ENCODE measurements at regions not wholly inside any gene's neighbourhood (a gene's known extent, or its start where the extent isn't known, plus 50 kb on each side); places are given as distances from the start of the nearest gene placed in this dataset.
"Not testable (repeated sequence)": the region's sequence is repeated elsewhere in the genome, so short reads cannot be mapped to it uniquely, and the experiment has no call there.

DNA sequence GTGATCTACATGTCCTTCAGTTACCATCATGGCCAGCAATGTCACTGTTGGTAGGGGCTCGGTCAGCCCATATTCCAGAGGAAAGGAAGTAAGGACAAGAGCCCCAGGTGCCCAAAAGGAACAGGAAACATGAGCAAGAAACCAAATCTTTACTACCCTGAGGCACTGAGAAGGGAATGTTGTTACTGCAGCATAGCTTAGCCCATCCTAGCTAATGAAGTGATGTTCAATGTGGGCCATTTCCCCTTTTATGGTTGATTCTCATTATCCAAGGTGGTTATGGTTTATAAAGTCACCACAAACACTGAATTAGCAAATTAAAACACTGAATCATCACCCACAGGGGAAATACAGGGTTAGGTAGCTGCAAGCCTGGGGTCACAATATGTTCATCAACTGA lies 88.4 kb upstream of the C10orf90 start:
- H3K36me3 Mint-ChIP-seq = no peaks in the 10 kb centered on the region
- peak overlapping the region in 1 of 3 donors; percentile 21 for H3K27ac Mint-ChIP-seq
- H3K4me1 Mint-ChIP-seq = no peaks in the 10 kb centered on the region
- H3K27me3 Mint-ChIP-seq = no peaks in the 10 kb centered on the region
- H3K4me3 Mint-ChIP-seq = no peak overlapping the region
- H3K9me3 Mint-ChIP-seq = peaks cover under 1 to 5% (median 3%) of the 10 kb centered on the region in 3 donors

DNA sequence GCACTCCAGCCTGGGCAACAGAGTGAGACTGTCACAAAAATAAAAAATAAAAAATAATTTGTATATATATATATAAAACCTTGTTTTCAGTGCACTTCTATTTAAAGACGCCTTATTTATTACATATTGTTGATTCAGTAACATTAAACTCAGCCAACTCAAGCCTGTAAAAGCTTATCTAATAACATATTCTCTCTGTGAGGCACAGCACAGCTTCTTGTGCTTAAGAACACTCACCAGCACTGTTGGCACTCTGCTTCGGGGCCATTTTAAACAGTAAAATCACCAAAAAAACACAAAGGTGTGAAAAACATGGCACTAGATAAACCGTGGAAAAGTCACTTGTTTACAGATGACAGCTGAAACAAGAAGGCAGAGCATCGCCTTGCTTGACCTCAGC lies 89.0 kb upstream of the C10orf90 start:
- Mint-ChIP-seq H3K4me1 (no peaks in the 10 kb centered on the region), H3K27ac (no peak overlapping the region), H3K36me3 (no peaks in the 10 kb centered on the region), H3K27me3 (no peaks in the 10 kb centered on the region), H3K9me3 (peaks cover 6 to 7% (median 7%) of the 10 kb centered on the region in 3 donors), H3K4me3 (no peak overlapping the region)

DNA sequence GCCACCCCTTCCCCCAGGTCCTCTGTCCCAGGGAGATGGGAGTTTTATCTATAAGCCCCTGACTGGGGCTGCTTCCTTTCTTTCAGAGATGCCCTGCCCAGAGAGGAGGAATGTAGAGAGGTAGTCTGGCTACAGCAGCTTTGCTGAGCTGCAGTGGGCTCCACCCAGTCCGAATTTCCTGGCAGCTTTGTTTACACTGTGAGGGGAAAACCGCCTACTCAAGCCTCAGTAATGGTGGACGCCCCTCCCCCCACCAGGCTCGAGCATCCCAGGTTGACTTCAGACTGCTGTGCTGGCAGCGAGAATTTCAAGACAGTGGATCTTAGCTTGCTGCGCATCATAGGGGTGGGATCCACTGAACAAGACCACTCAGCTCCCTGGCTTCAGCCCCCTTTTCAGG lies 96.2 kb upstream of the C10orf90 start:
- H3K27me3 Mint-ChIP-seq, H3K36me3 Mint-ChIP-seq, H3K4me3 Mint-ChIP-seq, H3K27ac Mint-ChIP-seq, H3K4me1 Mint-ChIP-seq: not testable (repeated sequence)
- H3K9me3 Mint-ChIP-seq = peaks cover 7 to 10% (median 10%) of the 10 kb centered on the region in 3 donors

DNA sequence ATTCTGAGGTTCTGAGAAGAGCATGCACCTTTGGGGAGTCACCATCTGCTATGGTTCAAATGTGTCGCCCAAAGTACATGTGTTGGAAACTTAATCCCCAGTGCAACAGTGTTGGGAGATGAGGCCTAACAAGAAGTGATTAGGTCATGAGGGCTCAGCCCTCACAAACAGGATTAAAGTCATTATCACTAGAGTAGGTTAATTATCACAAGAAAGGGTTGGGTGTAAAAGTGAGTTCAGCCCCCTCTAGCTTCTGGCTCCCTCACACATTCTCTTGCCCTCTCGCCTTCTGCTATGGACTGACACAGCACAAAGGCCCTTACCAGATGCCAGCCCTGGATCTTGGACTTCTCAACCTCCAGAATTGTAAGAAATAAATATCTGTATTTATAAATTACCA lies 100.3 kb upstream of the C10orf90 start:
- H3K36me3 Mint-ChIP-seq = peaks cover 2% of the 10 kb centered on the region
- H3K9me3 Mint-ChIP-seq = no peaks in the 10 kb centered on the region

DNA sequence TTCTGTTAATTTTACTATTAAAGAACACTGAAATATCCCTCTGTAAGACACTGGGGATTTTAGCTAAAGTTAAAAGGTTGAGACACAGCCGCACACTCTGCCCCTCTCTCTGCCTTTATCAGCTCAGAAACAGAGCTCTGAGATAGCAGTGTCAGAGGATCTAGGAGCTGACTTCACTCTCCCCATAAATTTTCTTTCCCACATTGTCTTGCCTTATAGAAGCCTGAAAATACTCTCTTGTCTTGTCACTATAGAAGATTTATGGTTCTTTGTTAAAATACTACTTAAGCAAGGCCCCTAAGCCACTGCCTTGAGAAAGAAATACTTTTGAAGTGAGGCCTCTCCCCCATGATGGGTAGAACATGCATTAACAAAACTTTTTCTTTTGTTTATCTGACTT lies 105.7 kb upstream of the C10orf90 start:
- no peaks in the 10 kb centered on the region for H3K27me3 Mint-ChIP-seq
- H3K9me3 Mint-ChIP-seq = no peaks in the 10 kb centered on the region
- H3K4me1 Mint-ChIP-seq = no peaks in the 10 kb centered on the region
- no peak overlapping the region for H3K4me3 Mint-ChIP-seq
- H3K36me3 Mint-ChIP-seq = no peaks in the 10 kb centered on the region
- H3K27ac Mint-ChIP-seq = no peak overlapping the region

More for the DNA sequence above, 100.3 kb upstream of the C10orf90 start:
- Mint-ChIP-seq H3K27me3 (no peaks in the 10 kb centered on the region), H3K4me1 (no peaks in the 10 kb centered on the region), H3K27ac (no peak overlapping the region), H3K4me3 (no peak overlapping the region)

DNA sequence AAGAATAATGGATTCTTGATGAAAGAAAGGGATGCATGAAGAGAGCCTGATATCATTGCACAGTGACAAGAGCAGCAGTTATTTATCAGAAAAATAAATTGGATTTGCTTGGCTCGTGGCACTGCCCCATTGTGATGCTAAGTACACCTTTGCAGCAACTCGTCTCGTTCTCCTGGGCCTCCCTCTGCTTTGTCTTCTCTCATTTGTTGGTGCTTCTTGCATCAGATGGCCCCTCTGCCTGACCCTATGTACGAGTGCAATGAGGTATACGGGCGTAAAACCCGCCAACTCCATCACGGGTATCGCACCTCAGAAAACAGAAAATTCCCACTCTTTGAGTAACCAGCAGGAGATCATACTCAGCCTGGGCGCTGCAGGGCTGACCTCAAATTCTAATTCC lies 107.2 kb upstream of the C10orf90 start:
- no peak overlapping the region for H3K27ac Mint-ChIP-seq
- H3K36me3 Mint-ChIP-seq = no peaks in the 10 kb centered on the region
- no peaks in the 10 kb centered on the region for H3K9me3 Mint-ChIP-seq
- no peaks in the 10 kb centered on the region for H3K27me3 Mint-ChIP-seq
- H3K4me1 Mint-ChIP-seq = no peaks in the 10 kb centered on the region
- no peak overlapping the region for H3K4me3 Mint-ChIP-seq

DNA sequence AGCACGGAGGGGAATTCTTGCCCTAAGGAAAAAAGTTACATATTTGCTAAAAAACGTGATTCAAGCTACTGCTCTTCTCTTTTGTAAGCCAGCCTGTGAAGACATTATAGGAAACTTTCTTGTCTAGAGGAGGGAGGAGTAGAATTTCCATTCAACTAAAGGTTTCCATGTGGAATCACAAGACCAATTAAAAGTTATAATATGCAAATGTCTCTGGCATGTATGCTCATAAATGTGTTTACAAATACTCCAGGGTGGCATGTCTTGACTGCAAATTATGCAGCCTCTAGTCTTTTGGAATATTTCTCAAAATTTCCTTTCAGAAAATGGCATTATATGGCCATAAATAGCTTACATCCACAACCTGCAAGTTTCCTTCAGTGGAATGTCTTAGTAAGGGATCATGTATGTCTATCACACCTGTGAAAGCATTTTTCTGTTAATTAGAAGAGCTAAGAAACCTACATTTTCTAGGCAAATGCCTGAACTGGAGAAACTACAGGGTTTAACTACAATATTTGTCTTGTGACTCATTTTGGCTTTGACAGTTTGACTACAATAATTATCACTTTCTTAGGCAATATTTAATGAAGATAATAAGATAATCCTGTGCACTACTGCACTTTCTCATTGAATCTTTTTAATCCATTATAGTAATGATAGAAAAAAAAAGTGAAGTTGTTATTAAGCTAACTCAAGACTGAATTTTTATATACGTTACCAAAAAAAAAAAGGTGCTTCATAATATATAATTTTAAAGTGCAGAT lies 111.1 kb upstream of the C10orf90 start:
- no peaks in the 10 kb centered on the region for H3K36me3 Mint-ChIP-seq
- no peak overlapping the region for H3K27ac Mint-ChIP-seq
- no peaks in the 10 kb centered on the region for H3K4me1 Mint-ChIP-seq
- peaks cover 0 to 1% (median 0%) of the 10 kb centered on the region in 3 donors for H3K9me3 Mint-ChIP-seq
- no peaks in the 10 kb centered on the region for H3K27me3 Mint-ChIP-seq
- no peak overlapping the region for H3K4me3 Mint-ChIP-seq

DNA sequence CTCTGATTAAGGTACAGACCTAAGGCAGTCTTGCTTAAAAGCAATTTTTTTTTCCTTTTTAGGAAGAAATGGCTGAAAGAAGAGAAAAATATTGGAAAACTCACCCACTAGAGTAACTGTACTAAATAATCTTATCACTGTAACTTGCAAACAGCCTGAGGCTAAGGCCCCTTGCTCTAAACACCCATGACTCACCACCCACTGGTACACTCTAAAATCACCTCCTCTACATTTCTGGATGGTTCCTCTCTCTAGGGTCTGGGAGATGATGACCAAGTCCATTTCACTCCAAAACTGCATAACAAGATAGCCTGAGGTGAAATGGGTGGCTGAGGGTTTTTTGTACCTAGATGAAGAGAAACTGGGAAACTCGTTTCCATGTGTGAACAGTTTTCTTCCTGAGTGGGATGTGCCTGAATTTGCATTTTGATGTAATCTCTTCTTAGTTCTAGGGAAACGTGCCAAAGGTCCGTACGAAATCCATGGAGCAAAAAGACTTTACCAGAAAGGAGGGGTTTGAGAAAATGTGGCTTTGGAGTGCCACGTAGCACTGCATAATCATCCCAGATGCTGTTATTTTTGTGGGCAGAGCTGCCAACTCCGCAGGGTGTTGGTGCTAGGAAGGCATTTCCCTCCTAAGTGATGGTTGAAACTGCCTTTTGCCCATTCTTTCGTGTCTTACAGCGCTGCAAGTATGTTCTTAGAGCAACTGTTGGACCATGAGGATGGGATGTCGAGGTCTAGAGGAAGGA lies 113.5 kb upstream of the C10orf90 start:
- Mint-ChIP-seq H3K36me3 (no peaks in the 10 kb centered on the region), H3K27me3 (no peaks in the 10 kb centered on the region), H3K4me1 (no peaks in the 10 kb centered on the region), H3K4me3 (no peak overlapping the region), H3K9me3 (peaks cover 0 to 1% (median 0%) of the 10 kb centered on the region in 3 donors), H3K27ac (no peak overlapping the region)

DNA sequence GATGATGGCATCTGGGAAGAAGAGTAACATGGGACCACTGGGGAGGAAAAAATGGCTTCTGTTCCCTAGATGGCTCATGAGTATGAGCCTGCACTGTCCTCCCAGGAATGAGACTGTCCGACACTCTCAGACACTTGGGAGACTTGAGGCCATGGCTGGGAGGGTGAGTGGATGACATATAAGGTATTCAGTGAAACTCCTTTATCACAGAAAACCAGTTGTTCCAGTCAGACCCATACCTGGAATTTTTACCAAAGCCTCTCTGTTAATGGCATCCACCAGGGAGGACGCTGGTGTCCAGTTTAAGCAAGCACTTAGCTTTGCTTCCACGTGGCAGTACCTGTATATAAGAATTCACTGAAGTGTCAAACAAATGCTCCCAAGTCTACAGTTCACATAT lies 116.7 kb upstream of the C10orf90 start:
- no peak overlapping the region for H3K4me3 Mint-ChIP-seq
- H3K27ac Mint-ChIP-seq = no peak overlapping the region
- no peaks in the 10 kb centered on the region for H3K27me3 Mint-ChIP-seq
- H3K36me3 Mint-ChIP-seq = peaks cover 1% of the 10 kb centered on the region
- H3K4me1 Mint-ChIP-seq = no peaks in the 10 kb centered on the region
- H3K9me3 Mint-ChIP-seq = peaks cover 0 to 5% (median 1%) of the 10 kb centered on the region in 3 donors

DNA sequence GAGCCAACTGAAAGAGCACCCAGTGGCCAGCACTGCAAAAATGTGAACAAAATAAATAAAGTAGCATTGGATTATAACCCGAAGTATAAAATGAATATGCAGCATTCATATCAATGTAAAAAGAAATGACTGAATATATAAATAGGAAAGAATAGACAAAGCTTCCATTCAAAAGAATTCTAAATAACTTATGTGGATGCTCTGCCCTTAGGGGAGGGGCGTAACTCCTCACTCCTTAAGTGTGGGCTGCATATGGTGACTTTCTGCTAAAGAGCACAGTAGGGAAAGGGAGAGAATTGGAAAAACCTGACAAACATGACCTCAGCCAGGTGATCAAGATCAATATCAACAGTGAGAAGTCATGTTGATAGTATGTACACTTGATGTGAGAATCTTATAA lies 109.9 kb upstream of the DOCK1 start:
- H3K9me3 Mint-ChIP-seq = peaks cover 2 to 24% (median 12%) of the 10 kb centered on the region in 3 donors
- no peaks in the 10 kb centered on the region for H3K4me1 Mint-ChIP-seq
- no peaks in the 10 kb centered on the region for H3K36me3 Mint-ChIP-seq
- H3K27me3 Mint-ChIP-seq = no peaks in the 10 kb centered on the region
- H3K27ac Mint-ChIP-seq = no peak overlapping the region
- no peak overlapping the region for H3K4me3 Mint-ChIP-seq

DNA sequence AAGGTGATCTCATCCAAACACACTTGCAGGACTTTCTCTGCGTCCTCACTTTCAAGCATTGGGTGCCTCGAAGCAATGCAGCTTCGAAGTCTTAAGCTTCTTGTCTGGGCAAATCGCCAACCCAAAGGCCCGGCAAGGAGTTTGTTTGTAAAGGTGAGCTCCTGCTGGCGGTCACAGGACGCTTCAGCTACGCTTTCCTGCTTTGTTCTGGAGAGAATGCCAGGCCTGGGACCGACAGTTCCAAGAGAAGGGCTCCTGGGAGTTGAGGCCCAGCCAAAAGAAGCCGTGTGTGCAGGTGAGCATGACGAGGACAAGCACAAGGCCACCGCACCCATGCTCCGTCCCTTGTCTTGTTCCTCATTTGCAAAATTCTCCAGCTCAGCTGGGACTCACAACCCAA lies 106.6 kb upstream of the DOCK1 start:
- no peak overlapping the region for H3K4me3 Mint-ChIP-seq
- H3K4me1 Mint-ChIP-seq = no peaks in the 10 kb centered on the region
- no peaks in the 10 kb centered on the region for H3K36me3 Mint-ChIP-seq
- H3K27ac Mint-ChIP-seq = no peak overlapping the region
- H3K27me3 Mint-ChIP-seq = no peaks in the 10 kb centered on the region
- H3K9me3 Mint-ChIP-seq = peaks cover 2 to 17% (median 14%) of the 10 kb centered on the region in 3 donors

DNA sequence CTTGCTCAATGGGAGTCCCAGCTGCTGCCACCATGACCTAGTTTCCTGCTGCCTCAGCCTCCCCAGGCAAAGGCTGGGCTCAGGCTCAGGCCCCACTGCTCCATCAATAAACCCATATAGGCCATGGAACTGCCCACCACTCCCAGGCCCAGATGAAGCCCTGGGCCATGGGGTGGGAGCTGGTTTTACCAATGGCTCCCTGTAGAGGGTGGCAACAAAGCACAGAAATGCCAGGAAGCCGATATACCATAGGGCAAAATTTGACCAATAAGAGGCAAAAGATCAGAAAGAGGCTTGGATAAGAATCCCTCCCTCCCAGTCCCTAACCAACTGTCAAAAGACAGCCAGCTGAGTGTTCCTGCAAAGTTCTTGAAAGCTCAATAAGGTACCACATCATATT lies 101.8 kb upstream of the DOCK1 start:
- Mint-ChIP-seq H3K9me3 (peaks cover 3 to 8% (median 4%) of the 10 kb centered on the region in 3 donors), H3K4me1 (no peaks in the 10 kb centered on the region)

DNA sequence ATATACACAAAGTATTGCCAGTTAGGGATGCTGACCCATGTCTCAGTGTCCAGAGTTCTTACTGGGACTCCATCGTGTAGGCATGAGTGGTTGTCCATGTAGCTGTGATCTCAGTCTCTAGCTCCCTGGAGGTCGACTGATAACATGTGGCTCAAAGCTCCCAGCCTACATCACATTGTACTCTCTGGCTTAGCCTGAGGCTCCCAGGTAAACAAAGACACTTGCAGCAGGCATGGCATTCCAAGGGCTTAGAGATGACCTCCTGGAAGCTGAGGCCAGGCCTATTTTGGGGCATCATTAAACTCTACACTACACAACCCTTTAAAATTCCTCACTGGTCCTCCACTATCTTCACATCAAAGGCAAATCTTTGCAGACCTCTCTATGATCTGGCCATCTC lies 100.8 kb upstream of the DOCK1 start:
- H3K27me3 Mint-ChIP-seq = no peaks in the 10 kb centered on the region
- H3K9me3 Mint-ChIP-seq = peaks cover 0 to 8% (median 7%) of the 10 kb centered on the region in 3 donors
- no peak overlapping the region for H3K27ac Mint-ChIP-seq
- H3K4me1 Mint-ChIP-seq = no peaks in the 10 kb centered on the region
- no peak overlapping the region for H3K4me3 Mint-ChIP-seq
- no peaks in the 10 kb centered on the region for H3K36me3 Mint-ChIP-seq

More for the DNA sequence above, 101.8 kb upstream of the DOCK1 start:
- no peak overlapping the region for H3K27ac Mint-ChIP-seq
- no peak overlapping the region for H3K4me3 Mint-ChIP-seq
- H3K36me3 Mint-ChIP-seq = no peaks in the 10 kb centered on the region
- no peaks in the 10 kb centered on the region for H3K27me3 Mint-ChIP-seq

DNA sequence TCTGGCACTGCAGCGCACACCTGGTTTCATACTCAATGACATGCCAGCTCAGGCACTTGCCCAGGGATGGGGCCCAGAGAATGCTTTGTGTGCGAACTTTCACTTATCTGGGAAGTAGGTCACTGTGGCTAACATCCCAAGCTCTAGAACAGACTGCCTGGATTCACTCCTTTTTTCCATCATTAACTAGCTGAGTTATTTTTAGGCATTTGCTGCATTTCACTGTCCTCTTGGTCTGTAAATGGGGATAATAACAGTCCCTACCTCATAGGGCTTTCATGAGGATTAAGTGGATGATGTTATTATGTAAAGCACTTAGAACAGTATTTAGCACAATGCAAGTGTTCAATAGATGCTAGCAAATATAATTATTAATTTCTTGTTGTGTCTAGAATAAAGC lies 98.7 kb upstream of the DOCK1 start:
- Mint-ChIP-seq H3K36me3 (no peaks in the 10 kb centered on the region), H3K4me3 (no peak overlapping the region), H3K27ac (no peak overlapping the region), H3K27me3 (no peaks in the 10 kb centered on the region), H3K4me1 (no peaks in the 10 kb centered on the region), H3K9me3 (peaks cover 3 to 8% (median 8%) of the 10 kb centered on the region in 3 donors)

DNA sequence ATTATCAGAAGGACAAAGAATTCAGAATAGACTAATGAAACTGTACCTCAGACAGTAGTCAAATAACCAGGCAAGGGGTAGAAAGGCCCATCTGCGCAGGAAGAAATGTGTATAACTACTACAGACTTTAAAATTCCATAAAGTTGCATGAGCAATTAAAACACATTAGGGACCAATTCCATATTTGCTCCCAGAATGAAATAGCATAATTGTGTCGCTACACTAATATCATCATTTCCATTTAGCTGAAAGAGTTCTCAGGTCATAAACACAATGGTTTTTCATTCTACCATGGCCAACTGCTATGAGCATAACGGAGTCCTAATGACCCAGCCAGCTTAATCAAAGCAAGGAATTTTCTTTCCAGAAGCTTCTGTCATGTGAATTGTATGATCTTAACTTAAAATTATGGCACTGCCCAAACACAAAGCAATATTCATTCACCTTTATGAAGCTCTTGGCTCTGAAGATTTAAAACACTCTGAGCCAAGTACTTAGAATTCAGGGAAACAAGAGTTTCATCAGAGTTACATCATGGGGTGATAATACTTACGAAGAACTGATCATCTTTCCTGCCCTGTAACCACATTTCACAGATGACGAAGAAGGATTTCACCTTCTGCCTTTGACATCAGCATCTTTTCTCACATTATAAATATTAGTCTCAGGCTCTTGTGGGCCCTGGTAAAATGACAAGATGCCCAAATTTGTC lies 98.1 kb upstream of the DOCK1 start:
- Mint-ChIP-seq H3K4me3 (no peak overlapping the region), H3K36me3 (no peaks in the 10 kb centered on the region), H3K27ac (no peak overlapping the region), H3K9me3 (peaks cover 4 to 8% (median 8%) of the 10 kb centered on the region in 3 donors), H3K4me1 (no peaks in the 10 kb centered on the region), H3K27me3 (no peaks in the 10 kb centered on the region)

All from IgD-negative memory B cell (primary cell).